ENCODE measurements at regions not wholly inside any gene's neighbourhood (a gene's known extent, or its start where the extent isn't known, plus 50 kb on each side); places are given as distances from the start of the nearest gene placed in this dataset.

- ChIA-PET POLR2A (ENCODE audit: unreplicated experiment) (no interaction called here), CTCF (no interaction called here)
- Histone ChIP-seq H2AFZ (ENCODE audit: low read length) (no peak overlapping the region), H4K20me1 (ENCODE audit: low read length) (no peaks in the 10 kb centered on the region), H3K27ac (ENCODE audit: low read length) (no peak overlapping the region), H3K9me2 (replicated peaks; ENCODE audit: low read length) (no peaks in the 10 kb centered on the region), H3K27me3 (ENCODE audit: low read length) (no peaks in the 10 kb centered on the region), H3K4me3 (ENCODE audit: low read length) (no peak overlapping the region), H3K4me2 (ENCODE audit: low read length) (no peak overlapping the region), H3F3A (ENCODE audit: low read length, unreplicated experiment) (no peaks in the 10 kb centered on the region), H3K9me3 (ENCODE audit: low read length) (no peaks in the 10 kb centered on the region), H3K79me2 (ENCODE audit: low read length) (no peaks in the 10 kb centered on the region), H3K4me1 (ENCODE audit: insufficient read depth, low read length) (no peaks in the 10 kb centered on the region), H3K9ac (ENCODE audit: low read length) (no peak overlapping the region), H3K36me3 (ENCODE audit: low read depth, low read length) (no peaks in the 10 kb centered on the region)
- no TSS peak for BruUV-seq (replicated peaks)
- DNase-seq (no peak), ATAC-seq (no peak)
- intact Hi-C loops (cut with micrococcal nuclease), result no loop called here
- TF ChIP-seq EZH2phosphoT487 (IDR thresholded peaks at IDR 0.05; ENCODE audit: borderline replicate concordance, low read length) (no peak), EZH2 (IDR thresholded peaks at IDR 0.05; ENCODE audit: low read length, unreplicated experiment) (no peak), CTCF (conservative IDR thresholded peaks at IDR 0.05; ENCODE audit: low read depth, low read length) (no peak)
Measured at GRCh38 chr5:173494446-173494845, 122.0 kb downstream of the BOD1 start.

GRCh38 chr5:173493846-173494245, 122.6 kb downstream of the BOD1 start:
- no peak overlapping the region for H3K9ac ChIP-seq (ENCODE audit: low read length)
- ATAC-seq (no peak), DNase-seq (no peak)
- no peaks in the 10 kb centered on the region for H4K20me1 ChIP-seq (ENCODE audit: low read length)
- no peak overlapping the region for H2AFZ ChIP-seq (ENCODE audit: low read length)
- no peak for TF ChIP-seq EZH2 (IDR thresholded peaks at IDR 0.05; ENCODE audit: low read length, unreplicated experiment)
- TF ChIP-seq EZH2phosphoT487 (IDR thresholded peaks at IDR 0.05; ENCODE audit: borderline replicate concordance, low read length), result no peak
- TF ChIP-seq CTCF (conservative IDR thresholded peaks at IDR 0.05; ENCODE audit: low read depth, low read length), result no peak
- H3K4me2 ChIP-seq (ENCODE audit: low read length), result no peak overlapping the region
- ChIA-PET POLR2A (ENCODE audit: unreplicated experiment) (no interaction called here), CTCF (interaction anchor here (0.7 kb wide), 1 partner anchor 73 kb away, joined by 18 read pairs; no protein-coding TSS in a partner anchor)
- no peak overlapping the region for H3K27ac ChIP-seq (ENCODE audit: low read length)
- no peaks in the 10 kb centered on the region for H3K9me3 ChIP-seq (ENCODE audit: low read length)
- no TSS peak for BruUV-seq (replicated peaks)
- no peak overlapping the region for H3K4me3 ChIP-seq (ENCODE audit: low read length)
- no peaks in the 10 kb centered on the region for H3K27me3 ChIP-seq (ENCODE audit: low read length)
- no peaks in the 10 kb centered on the region for H3K36me3 ChIP-seq (ENCODE audit: low read depth, low read length)
- no peaks in the 10 kb centered on the region for H3K4me1 ChIP-seq (ENCODE audit: insufficient read depth, low read length)
- intact Hi-C loops (cut with micrococcal nuclease), result no loop called here
- H3K9me2 ChIP-seq (replicated peaks; ENCODE audit: low read length), result no peaks in the 10 kb centered on the region
- H3K79me2 ChIP-seq (ENCODE audit: low read length), result no peaks in the 10 kb centered on the region
- H3F3A ChIP-seq (ENCODE audit: low read length, unreplicated experiment), result no peaks in the 10 kb centered on the region

- POLR2A ChIA-PET (ENCODE audit: unreplicated experiment), result no interaction called here
Measured at GRCh38 chr5:173493040-173493439, 123.4 kb downstream of the BOD1 start.

More at GRCh38 chr5:173493040-173493439, 123.4 kb downstream of the BOD1 start:
- Histone ChIP-seq H2AFZ (ENCODE audit: low read length) (no peak overlapping the region), H3K4me1 (ENCODE audit: insufficient read depth, low read length) (no peaks in the 10 kb centered on the region), H3K27ac (ENCODE audit: low read length) (no peak overlapping the region), H3K9me3 (ENCODE audit: low read length) (no peaks in the 10 kb centered on the region), H3F3A (ENCODE audit: low read length, unreplicated experiment) (no peaks in the 10 kb centered on the region), H3K79me2 (ENCODE audit: low read length) (no peaks in the 10 kb centered on the region), H3K4me3 (ENCODE audit: low read length) (no peak overlapping the region), H3K36me3 (ENCODE audit: low read depth, low read length) (no peaks in the 10 kb centered on the region), H4K20me1 (ENCODE audit: low read length) (no peaks in the 10 kb centered on the region), H3K4me2 (ENCODE audit: low read length) (no peak overlapping the region), H3K9ac (ENCODE audit: low read length) (no peak overlapping the region), H3K27me3 (ENCODE audit: low read length) (no peaks in the 10 kb centered on the region), H3K9me2 (replicated peaks; ENCODE audit: low read length) (no peaks in the 10 kb centered on the region)
- no TSS peak for BruUV-seq (replicated peaks)
- CTCF ChIA-PET, result no interaction called here
- TF ChIP-seq CTCF (conservative IDR thresholded peaks at IDR 0.05; ENCODE audit: low read depth, low read length), result no peak
- no peak for TF ChIP-seq EZH2phosphoT487 (IDR thresholded peaks at IDR 0.05; ENCODE audit: borderline replicate concordance, low read length)
- no peak for TF ChIP-seq EZH2 (IDR thresholded peaks at IDR 0.05; ENCODE audit: low read length, unreplicated experiment)
- no peak for ATAC-seq
- intact Hi-C loops (cut with micrococcal nuclease), result no loop called here
- no peak for DNase-seq

All from PC-3 (cell line).